SK-N-SH treated with all-trans-retinoic acid at 6 μM for 48 hours (cell line): ENCODE measurements at regions not wholly inside any gene's neighbourhood (a gene's known extent, or its start where the extent isn't known, plus 50 kb on each side); places are given as distances from the start of the nearest gene placed in this dataset.
A peak's percentile ranks its signal among the peaks of the same experiment; 100 is the strongest.

Experiments used
- ATAC-seq: fragments of 200-7000 bp; cut with Tn5 transposase; 3 replicates; pipeline ENCODE4 v1.9.1; 2020; ENCODE audit warnings: mild to moderate bottlenecking, moderate library complexity
- ARNTL ChIP-seq: fragments of 450-650 bp; formaldehyde crosslinking; IDR thresholded peaks from 2 replicates; pipeline ENCODE4 v1.5.0; 2020; ENCODE audit warnings: low read depth, mild to moderate bottlenecking, moderate library complexity, borderline replicate concordance
- BACH2 ChIP-seq: fragments of 250-450 bp; sonication (Bioruptor Pico); IDR thresholded peaks from 2 replicates; pipeline ENCODE4 v1.9.0; 2021; ENCODE audit warnings: mild to moderate bottlenecking, borderline replicate concordance
- CREB5 ChIP-seq: fragments of 250-450 bp; sonication (Bioruptor Pico); IDR thresholded peaks from 2 replicates; pipeline ENCODE4 v1.5.1; 2020; ENCODE audit warnings: low read depth, mild to moderate bottlenecking, moderate library complexity
- CSDC2 ChIP-seq: fragments of 250-450 bp; sonication (Bioruptor Pico); IDR thresholded peaks from 2 replicates; pipeline ENCODE4 v1.5.0; 2020; ENCODE audit warnings: mild to moderate bottlenecking, moderate library complexity
- CSRNP3 ChIP-seq: fragments of 250-450 bp; sonication (Bioruptor Pico); IDR thresholded peaks from 2 replicates; pipeline ENCODE4 v1.5.1; 2021; ENCODE audit warnings: mild to moderate bottlenecking, moderate library complexity
- ESRRG ChIP-seq: fragments of 250-450 bp; sonication (Bioruptor Pico); IDR thresholded peaks from 2 replicates; pipeline ENCODE4 v1.6.1; 2021; ENCODE audit warnings: mild to moderate bottlenecking
- GLIS3 ChIP-seq: fragments of 250-450 bp; sonication (Bioruptor Pico); IDR thresholded peaks from 2 replicates; pipeline ENCODE4 v1.5.0; 2020; ENCODE audit warnings: mild to moderate bottlenecking, moderate library complexity
- ISL1 ChIP-seq: fragments of 250-450 bp; sonication (Bioruptor Pico); IDR thresholded peaks from 2 replicates; pipeline ENCODE4 v2.1.2; 2022; ENCODE audit warnings: mild to moderate bottlenecking, moderate library complexity
- OSR1 ChIP-seq: fragments of 250-450 bp; sonication (Bioruptor Pico); IDR thresholded peaks from 2 replicates; pipeline ENCODE4 v1.8.0; 2022; ENCODE audit warnings: moderate library complexity, mild to moderate bottlenecking, inconsistent platforms
- PATZ1 ChIP-seq: fragments of 250-450 bp; sonication (Bioruptor Pico); IDR thresholded peaks from 2 replicates; pipeline ENCODE4 v1.8.0; 2020; ENCODE audit warnings: mild to moderate bottlenecking, moderate library complexity, borderline replicate concordance
- POU6F1 ChIP-seq: fragments of 250-450 bp; sonication (Bioruptor Pico); IDR thresholded peaks from 2 replicates; pipeline ENCODE4 v1.8.0; 2021; ENCODE audit warnings: low read depth, mild to moderate bottlenecking, moderate library complexity, borderline replicate concordance
- PPARA ChIP-seq: fragments of 250-450 bp; sonication (Bioruptor Pico); IDR thresholded peaks from 2 replicates; pipeline ENCODE4 v1.5.0; 2020; ENCODE audit warnings: mild to moderate bottlenecking, borderline replicate concordance
- RARB ChIP-seq: fragments of 250-450 bp; sonication (Bioruptor Pico); IDR thresholded peaks from 2 replicates; pipeline ENCODE4 v1.8.0; 2021; ENCODE audit warnings: mild to moderate bottlenecking, moderate library complexity
- TCF4 ChIP-seq: fragments of 250-450 bp; sonication (Bioruptor Pico); IDR thresholded peaks from 2 replicates; pipeline ENCODE4 v1.8.0; 2021; ENCODE audit warnings: mild to moderate bottlenecking, moderate library complexity, borderline replicate concordance
- TOX ChIP-seq: fragments of 250-450 bp; sonication (Bioruptor Pico); IDR thresholded peaks from 2 replicates; pipeline ENCODE4 v1.8.0; 2021; ENCODE audit warnings: mild to moderate bottlenecking, moderate library complexity, borderline replicate concordance
- TSHZ2 ChIP-seq: fragments of 250-450 bp; sonication (Bioruptor Pico); IDR thresholded peaks from 2 replicates; pipeline ENCODE4 v1.5.0; 2020; ENCODE audit warnings: mild to moderate bottlenecking, moderate library complexity
- ZC3H10 ChIP-seq: fragments of 250-450 bp; sonication (Bioruptor Pico); IDR thresholded peaks from 2 replicates; pipeline ENCODE4 v1.5.1; 2021; ENCODE audit warnings: mild to moderate bottlenecking, moderate library complexity
- ZFP3 ChIP-seq: fragments of 250-450 bp; sonication (Bioruptor Pico); IDR thresholded peaks from 2 replicates; pipeline ENCODE4 v1.5.0; 2020; ENCODE audit warnings: mild to moderate bottlenecking, moderate library complexity
- ZFP30 ChIP-seq: fragments of 450-650 bp; formaldehyde crosslinking; IDR thresholded peaks from 2 replicates; pipeline ENCODE4 v1.5.0; 2022; ENCODE audit warnings: mild to moderate bottlenecking, moderate library complexity
- ZNF565 ChIP-seq: fragments of 450-650 bp; formaldehyde crosslinking; conservative IDR thresholded peaks from 2 replicates; pipeline ENCODE4 v1.5.0; 2020; ENCODE audit warnings: low read depth, mild to moderate bottlenecking, moderate library complexity
- ZNF8 ChIP-seq: fragments of 450-650 bp; formaldehyde crosslinking; IDR thresholded peaks from 2 replicates; pipeline ENCODE4 v1.5.0; 2020; ENCODE audit warnings: mild to moderate bottlenecking, moderate library complexity

- no peak for ATAC-seq
- no peak for TF ChIP-seq ZC3H10
- no peak for TF ChIP-seq CREB5 (CRISPR knock-in tag)
- TF ChIP-seq, all 23 proteins: peak for 0
Observed at GRCh38 chr1:170337413-170337994, 191.7 kb downstream of the NTMT2 start.

- TF ChIP-seq ZC3H10 (no peak), GLIS3 (CRISPR knock-in tag) (no peak), BACH2 (CRISPR knock-in tag) (no peak), ZNF565 (CRISPR knock-in tag) (no peak), TOX (CRISPR knock-in tag) (no peak), ZFP30 (CRISPR knock-in tag) (no peak), OSR1 (CRISPR knock-in tag) (no peak), TSHZ2 (CRISPR knock-in tag) (no peak), ZNF8 (no peak), CSRNP3 (no peak), RARB (no peak), ARNTL (CRISPR knock-in tag) (no peak), PPARA (CRISPR knock-in tag) (no peak), ZFP3 (CRISPR knock-in tag) (no peak), ESRRG (CRISPR knock-in tag) (no peak), CREB5 (CRISPR knock-in tag) (no peak), ISL1 (no peak), POU6F1 (CRISPR knock-in tag) (no peak), PATZ1 (CRISPR knock-in tag) (no peak), TCF4 (no peak)
- no peak for ATAC-seq
Observed at GRCh38 chr1:170339534-170339933, 192.4 kb upstream of the GORAB start.

GRCh38 chr1:170340308-170340707 is 191.7 kb upstream of the GORAB start:
- no peak for TF ChIP-seq ARNTL (CRISPR knock-in tag)
- no peak for TF ChIP-seq ESRRG (CRISPR knock-in tag)
- no peak for TF ChIP-seq BACH2 (CRISPR knock-in tag)
- no peak for TF ChIP-seq GLIS3 (CRISPR knock-in tag)
- no peak for TF ChIP-seq CSDC2 (CRISPR knock-in tag)
- ATAC-seq = peak; percentile 60
